Stimulated activated naive CD4-positive, alpha-beta T cell (primary cell): ENCODE measurements at regions not wholly inside any gene's neighbourhood (a gene's known extent, or its start where the extent isn't known, plus 50 kb on each side); places are given as distances from the start of the nearest gene placed in this dataset.

ENCODE experiments used
- DNase-seq, 6 experiments: peaks; one replicate each; lab custom pipeline; 2025; lab: John Stamatoyannopoulos, UW

GRCh38 chr9:129285979-129286772 lies 108.1 kb upstream of the IER5L start:
- no peak for DNase-seq

GRCh38 chr9:129285382-129285781 lies 107.3 kb upstream of the IER5L start:
- no peak for DNase-seq

- DNase-seq = no peak
Measured at GRCh38 chr9:129284607-129285291, 106.7 kb upstream of the IER5L start.

- no peak for DNase-seq
Measured at GRCh38 chr9:129283705-129284606, 105.9 kb upstream of the IER5L start.

- DNase-seq = no peak
Measured at GRCh38 chr9:129283291-129283691, 105.2 kb upstream of the IER5L start.

- DNase-seq = no peak
Measured at GRCh38 chr9:129282731-129283211, 104.7 kb upstream of the IER5L start.

GRCh38 chr9:129282272-129282671 lies 104.2 kb upstream of the IER5L start:
- DNase-seq = no peak

GRCh38 chr9:129281506-129282145 lies 103.6 kb upstream of the IER5L start:
- DNase-seq = no peak

GRCh38 chr9:129280623-129281271 lies 102.7 kb upstream of the IER5L start:
- DNase-seq = no peak

- DNase-seq = no peak
Measured at GRCh38 chr9:129280236-129280622, 102.2 kb upstream of the IER5L start.

GRCh38 chr9:129278391-129279237 lies 100.6 kb upstream of the IER5L start:
- no peak for DNase-seq

GRCh38 chr9:129276486-129277230 lies 98.6 kb upstream of the IER5L start:
- DNase-seq = no peak

GRCh38 chr9:129275626-129276247 lies 97.7 kb upstream of the IER5L start:
- DNase-seq = no peak

GRCh38 chr9:129273941-129274684 lies 96.1 kb upstream of the IER5L start:
- no peak for DNase-seq

GRCh38 chr9:129273136-129273895 lies 95.3 kb upstream of the IER5L start:
- no peak for DNase-seq

GRCh38 chr9:129272348-129273025 lies 94.4 kb upstream of the IER5L start:
- no peak for DNase-seq

- no peak for DNase-seq
Measured at GRCh38 chr9:129270903-129271431, 92.9 kb upstream of the IER5L start.
